Activated CD8-positive, alpha-beta memory T cell treated with anti-CD3 and anti-CD28 coated beads for 48 hours (primary cell): ENCODE measurements at regions not wholly inside any gene's neighbourhood (a gene's known extent, or its start where the extent isn't known, plus 50 kb on each side); places are given as distances from the start of the nearest gene placed in this dataset.

ENCODE experiments used
- DNase-seq, 3 experiments: peaks; one replicate each; pipeline ENCODE4 v3.0.0-alpha.2; 2020; ENCODE audit warnings: low read depth in 2 of 3, low spot score in 2 of 3

DNA sequence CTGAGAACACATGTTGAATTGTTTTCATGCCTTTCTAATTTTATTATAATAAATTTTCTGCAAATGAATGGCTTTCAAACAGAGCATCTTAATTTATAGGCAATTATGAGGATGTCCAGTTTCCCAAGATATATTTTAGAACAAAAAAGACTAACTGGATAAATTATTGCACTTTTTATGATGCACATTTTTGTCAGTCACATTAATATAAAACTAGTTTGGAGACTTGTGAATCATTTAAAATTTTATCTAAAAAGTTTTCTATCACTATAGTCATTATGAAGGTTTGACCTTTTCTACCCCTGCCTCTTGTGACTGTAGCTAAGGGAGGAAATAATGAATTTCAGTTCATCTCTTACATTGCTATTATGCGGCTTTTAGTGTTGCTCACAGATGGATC, 393.8 kb downstream of the TAF11L14 start:
- no peak for DNase-seq

DNA sequence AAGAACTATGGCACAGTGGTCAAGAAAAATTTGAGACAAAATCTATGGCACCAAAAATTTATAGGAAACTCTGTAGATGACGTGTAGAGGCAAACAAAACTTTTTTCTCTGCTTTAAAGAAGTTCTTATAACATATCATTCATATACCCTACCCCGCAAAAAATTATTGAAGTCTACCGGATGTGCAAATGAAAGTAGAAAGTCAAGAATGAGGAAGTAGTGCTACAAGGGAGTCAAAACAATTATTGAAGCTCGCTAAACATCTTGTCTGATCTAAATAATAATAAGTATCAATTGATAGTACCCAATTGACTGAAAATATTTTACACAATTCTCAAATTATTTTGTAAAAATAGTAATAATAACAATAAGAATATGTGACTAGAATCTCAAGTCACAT, 398.5 kb downstream of the TAF11L14 start:
- no peak for DNase-seq

DNA sequence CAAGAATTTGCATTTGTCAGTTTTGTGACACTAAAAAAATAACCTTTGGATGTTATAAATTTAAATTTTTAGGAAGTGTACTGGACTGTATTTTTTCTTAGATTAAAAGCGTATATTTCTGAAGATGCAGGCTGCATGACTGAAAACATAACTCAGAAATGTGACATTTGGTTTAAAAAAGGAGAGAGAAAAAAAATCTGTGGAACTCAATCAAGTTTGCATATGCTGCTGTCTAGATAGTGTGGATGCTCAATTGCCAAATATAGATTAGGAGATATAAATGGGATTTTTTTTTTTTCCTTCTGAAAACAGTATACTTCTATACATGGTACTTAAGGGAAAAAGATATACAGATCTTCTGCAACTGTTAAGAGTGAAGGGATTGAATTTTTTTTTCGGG, 402.3 kb downstream of the TAF11L14 start:
- DNase-seq: no peak

GRCh38 chr5:18037718-18038117, 403.5 kb downstream of the TAF11L14 start:
- DNase-seq: no peak

GRCh38 chr5:18043344-18043743, 409.1 kb downstream of the TAF11L14 start:
- no peak for DNase-seq

DNA sequence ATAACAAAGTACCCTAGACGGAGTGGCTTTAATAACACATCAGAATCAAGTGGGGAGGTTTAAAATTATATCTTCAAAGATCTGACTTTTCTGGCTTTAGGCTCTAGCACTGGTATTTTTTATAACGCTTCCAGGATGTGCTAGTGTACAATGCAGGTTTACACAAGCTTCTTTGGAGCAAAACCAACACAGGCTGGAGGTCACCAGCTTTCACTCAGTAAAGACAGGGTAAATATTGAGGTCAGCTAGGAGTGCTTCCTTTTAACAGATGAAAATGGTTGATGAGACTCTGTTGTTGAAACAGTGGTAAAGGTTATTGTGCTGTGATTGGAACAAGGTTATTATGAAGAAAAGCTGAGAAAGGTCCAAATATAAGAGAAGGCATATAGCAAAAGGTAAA, 414.2 kb downstream of the TAF11L14 start:
- DNase-seq: no peak

DNA sequence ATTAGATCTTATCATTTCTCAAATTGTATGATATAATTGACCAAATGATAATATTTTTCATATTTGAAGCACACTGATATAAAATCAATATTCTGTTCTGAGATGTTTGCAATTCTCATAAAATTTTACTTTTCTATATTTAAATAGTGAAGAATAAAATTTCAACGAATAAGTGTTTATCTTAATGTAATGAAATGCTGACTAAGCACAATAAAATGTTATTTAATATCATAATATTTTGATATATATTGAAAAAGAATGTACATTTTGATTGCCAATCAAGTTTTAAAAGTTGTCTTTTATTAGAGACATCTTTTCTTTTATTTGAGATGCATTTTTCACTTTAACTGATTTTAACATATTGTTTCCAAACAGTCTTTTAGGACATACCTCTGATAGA, 416.1 kb downstream of the TAF11L14 start:
- no peak for DNase-seq

DNA sequence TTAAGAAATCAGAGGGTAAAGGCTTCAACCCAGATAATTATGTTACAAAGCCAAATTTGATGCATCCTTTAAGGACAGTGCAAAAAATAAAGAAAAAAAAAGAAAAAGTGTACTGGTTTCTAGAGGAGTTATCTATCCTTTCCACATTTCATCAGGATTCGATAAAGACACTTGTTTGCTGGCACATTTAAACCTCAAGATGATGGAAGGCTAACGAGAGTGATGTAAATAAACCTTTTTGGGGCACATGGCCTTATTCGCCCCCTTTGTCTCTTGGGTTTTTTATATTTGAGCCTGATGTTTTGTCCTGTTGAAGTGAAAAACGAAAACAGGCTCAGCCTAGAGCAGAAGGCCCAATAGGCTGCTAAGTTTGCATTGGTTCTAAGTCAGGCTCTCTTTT, 416.5 kb downstream of the TAF11L14 start:
- no peak for DNase-seq

DNA sequence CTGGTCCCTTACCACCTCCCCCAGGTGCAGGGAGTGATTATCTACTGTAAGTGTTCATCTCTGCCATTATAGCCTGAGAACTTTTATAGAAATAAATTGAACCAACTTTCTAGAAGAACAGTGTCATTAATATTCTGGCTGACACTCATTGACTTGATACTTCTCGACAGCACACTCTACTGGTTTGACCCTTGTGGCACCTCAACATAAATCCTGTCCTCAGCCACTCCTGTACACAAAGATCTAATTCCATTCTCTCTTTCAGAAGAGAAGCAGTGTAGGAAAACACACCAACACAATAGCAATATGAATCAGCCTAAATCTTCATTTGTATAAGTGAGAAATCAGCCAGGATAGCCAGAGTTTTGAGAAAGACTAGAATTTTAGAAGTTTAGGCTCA, 417.7 kb downstream of the TAF11L14 start:
- no peak for DNase-seq

DNA sequence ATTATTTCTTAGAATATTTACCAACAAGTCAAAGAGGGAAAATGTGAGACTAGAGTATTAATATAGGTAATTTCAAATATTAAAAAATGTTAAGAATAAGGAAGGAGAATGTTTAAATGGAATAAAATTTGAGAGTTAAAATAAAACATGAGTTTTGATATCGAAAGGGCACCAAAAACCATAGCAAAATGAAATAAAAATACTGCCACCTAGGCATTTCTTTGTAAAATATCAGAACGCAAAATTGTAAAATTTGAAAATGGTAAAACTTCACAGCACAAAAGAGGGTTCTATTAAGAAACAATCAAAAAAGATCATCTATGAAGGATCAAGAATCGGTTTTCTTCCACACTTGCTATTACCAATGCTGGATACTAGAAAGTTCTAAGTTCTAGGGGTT, 418.3 kb downstream of the TAF11L14 start:
- no peak for DNase-seq

DNA sequence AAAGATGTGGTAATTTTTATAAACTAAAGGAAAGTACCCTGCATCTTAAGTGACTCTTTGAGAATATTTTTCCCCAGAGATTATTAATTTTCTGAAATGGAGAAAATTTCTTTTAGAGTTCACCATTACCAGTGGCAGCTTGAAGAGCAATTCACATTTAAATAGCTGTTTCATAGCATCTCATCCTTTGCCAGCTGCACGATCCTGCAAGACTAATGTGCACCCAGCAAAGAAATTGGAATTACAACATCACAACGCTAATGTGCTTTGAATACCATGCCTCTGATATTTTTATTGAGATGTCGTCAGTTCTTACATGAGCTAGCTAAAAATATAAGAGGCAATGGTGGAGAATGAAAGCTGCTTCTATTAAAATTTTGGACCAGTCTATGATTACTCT, 423.5 kb downstream of the TAF11L14 start:
- no peak for DNase-seq

DNA sequence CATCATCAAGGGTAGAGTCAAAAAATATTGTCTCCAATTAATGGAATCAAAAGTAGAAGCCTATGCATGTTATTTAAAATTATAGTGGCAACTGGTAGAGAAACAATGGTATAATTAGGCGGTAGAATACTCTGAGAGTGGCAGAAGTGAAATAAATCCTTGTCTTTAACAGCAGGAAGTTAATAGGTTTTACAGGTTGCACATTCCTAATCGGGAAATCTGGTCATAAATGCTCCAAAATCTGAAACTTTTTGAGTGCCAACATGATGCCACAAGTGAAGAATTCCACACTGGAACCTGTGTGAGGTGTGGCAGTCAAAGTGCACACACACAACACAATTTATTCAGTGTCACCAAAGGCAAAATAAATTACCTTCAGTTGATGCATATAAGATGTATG, 433.4 kb downstream of the TAF11L14 start:
- DNase-seq: no peak

DNA sequence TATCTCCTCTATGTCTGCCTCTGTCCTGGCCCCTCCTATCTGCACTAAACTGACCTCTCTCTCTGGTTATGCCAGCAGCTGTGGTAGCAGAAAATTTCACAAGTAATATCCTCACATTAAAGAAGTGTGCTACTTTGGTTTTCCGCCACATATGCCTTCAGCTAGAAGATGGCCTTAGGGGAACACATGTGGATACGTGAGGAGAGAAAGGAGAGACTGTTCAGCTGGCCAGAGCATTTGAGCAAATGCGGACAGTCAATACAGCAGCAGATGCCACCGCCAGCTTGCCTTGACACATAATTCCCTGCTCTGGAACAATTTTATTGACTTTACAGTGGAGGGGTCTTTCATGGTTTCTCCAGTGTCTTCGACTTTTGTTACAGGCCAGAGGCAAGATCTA, 434.6 kb downstream of the TAF11L14 start:
- no peak for DNase-seq

GRCh38 chr5:18069790-18070189, 435.5 kb downstream of the TAF11L14 start:
- DNase-seq: no peak

- DNase-seq: no peak
These were observed 438.3 kb downstream of the TAF11L14 start for GRCh38 chr5:18072600-18072999.

DNA sequence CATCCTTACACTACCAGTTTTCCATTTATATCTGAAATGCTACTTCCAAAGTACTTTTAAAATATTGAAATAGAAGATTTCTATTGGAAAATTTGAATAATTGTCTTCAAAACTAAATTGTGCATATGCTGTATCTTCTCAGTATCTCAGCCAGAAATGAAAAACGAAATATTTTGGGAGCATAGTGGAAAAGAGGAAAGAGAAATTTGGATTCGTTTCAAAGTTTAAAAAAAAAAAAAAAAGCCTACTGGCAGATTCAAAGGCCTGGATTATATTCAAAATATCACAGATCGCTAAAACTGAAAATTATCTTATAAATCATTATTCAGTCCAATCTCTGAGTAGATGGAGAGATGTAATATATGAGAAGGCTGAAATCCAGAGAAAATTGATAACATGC, 440.7 kb downstream of the TAF11L14 start:
- DNase-seq: no peak

DNA sequence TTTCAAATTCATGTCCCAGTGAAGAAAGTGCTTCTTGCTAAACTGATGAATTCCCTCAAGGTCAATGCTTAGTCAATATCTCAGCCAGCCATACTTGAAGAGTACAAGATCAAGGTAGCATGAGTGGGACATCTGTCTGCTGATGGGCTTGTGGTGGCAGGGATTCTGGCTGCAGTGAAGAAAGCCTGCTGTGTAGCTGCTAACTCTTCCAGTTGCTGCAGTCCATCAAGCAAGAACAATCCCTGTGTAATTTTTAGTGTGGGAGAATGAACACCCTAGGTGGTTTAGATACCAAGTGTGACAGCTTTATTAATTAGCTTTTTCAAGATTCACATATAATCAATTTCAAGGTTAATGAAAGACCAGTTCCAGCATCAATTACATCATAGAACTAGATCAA, 443.9 kb downstream of the TAF11L14 start:
- DNase-seq: no peak

DNA sequence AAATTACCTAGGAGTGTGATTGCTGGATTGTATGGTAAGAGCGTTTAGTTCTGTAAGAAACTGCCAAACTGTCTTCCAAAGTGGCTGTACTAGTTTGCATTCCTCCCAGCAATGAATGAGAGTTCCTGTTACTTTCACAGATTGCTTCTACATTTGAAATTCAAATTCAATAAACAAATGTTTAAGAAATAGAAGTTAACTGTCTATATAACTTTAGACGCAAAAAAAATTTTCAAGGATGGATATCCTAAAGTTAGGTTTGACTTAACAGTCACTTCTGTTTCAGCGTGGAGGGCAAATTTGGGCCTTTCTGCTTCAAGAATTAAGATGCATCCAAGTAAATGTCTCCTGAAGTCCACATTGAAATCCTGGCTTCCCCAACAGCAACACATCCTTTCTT, 445.6 kb downstream of the TAF11L14 start:
- DNase-seq: no peak

GRCh38 chr5:18088020-18088579, 453.8 kb downstream of the TAF11L14 start:
- DNase-seq: no peak

DNA sequence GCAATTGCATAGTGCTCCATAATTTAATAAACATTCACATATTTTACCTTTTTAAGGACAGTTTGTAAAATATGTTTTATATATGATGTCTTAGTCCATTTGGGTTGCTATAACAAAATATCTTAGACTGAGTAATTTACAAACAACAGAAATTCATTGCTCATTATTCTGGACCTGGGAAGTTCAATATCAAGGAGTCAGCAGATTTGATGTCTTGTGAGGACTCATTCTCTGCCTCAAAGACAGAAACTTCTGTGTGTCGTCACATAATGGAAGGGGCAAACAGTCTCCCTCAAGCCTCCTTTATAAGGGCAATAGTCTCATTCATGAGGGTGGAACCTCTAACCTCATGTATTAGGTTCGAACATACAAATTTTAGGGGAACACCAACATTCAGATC, 455.9 kb downstream of the TAF11L14 start:
- DNase-seq: no peak

GRCh38 chr5:18091142-18091541, 456.9 kb downstream of the TAF11L14 start:
- DNase-seq: no peak

- DNase-seq: no peak
These were observed 457.5 kb downstream of the TAF11L14 start for GRCh38 chr5:18091758-18092157.

DNA sequence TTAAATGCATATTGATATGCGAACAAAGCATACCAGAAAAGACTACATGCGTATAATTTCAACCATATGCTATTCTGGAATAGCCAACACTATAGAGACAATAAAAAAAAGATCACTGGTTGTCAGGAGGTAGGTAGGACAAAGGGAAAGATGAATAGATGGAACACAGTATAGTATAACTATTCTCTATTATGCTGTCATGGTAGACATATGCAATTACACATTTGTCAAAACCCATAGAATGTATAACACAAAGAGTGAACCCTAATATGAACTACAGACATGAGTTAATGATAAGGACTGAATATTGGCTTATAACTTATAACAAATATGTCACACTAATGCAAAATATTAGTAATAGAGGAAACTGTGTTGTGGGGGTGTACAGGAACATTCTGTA, 460.8 kb downstream of the TAF11L14 start:
- DNase-seq: no peak

DNA sequence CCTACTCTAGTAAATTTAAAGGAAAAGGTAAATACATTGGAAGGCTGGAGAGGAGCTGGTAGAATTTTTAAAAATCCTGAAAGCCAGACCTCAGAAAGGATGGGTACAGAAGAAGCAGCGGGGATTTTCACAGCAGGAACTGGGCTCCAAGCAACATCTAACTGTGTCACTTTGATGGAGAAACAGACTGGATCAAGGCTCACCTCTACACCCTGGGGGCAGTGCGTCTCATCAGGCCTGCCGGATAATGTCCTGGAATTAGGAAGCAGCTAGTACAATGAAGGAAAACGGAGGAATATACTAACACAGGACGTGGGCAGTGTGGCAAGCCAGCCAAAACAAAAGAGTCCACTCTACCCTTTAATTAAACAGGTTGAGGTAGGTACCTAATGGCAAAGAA, 463.6 kb downstream of the TAF11L14 start:
- no peak for DNase-seq
